HUES64 (cell line): ENCODE measurements at regions not wholly inside any gene's neighbourhood (a gene's known extent, or its start where the extent isn't known, plus 50 kb on each side); places are given as distances from the start of the nearest gene placed in this dataset.
A peak's percentile ranks its signal among the peaks of the same experiment; 100 is the strongest.

Experiments
- H3K27ac ChIP-seq: 2 replicates; pipeline ENCODE4 v1.7.0; 2013; ENCODE audit warnings: low read depth, low read length, inconsistent platforms
- H3K27me3 ChIP-seq: 2 replicates; pipeline ENCODE4 v1.6.1; 2013; ENCODE audit warnings: mild to moderate bottlenecking, low read length; ENCODE audit not compliant: insufficient read depth
- H3K36me3 ChIP-seq: 2 replicates; pipeline ENCODE4 v1.6.1; 2013; ENCODE audit warnings: mild to moderate bottlenecking, low read length; ENCODE audit not compliant: insufficient read depth
- H3K4me1 ChIP-seq: 2 replicates; pipeline ENCODE4 v1.6.1; 2013; ENCODE audit warnings: mild to moderate bottlenecking, low read length, moderate library complexity; ENCODE audit not compliant: insufficient read depth
- H3K4me3 ChIP-seq: 2 replicates; pipeline ENCODE4 v1.5.1; 2013; ENCODE audit warnings: mild to moderate bottlenecking, low read length, moderate library complexity
- H3K9ac ChIP-seq: 2 replicates; pipeline ENCODE4 v1.6.1; 2013; ENCODE audit warnings: mild to moderate bottlenecking, low read depth, low read length
- H3K9me3 ChIP-seq: 2 replicates; pipeline ENCODE4 v1.6.1; 2013; ENCODE audit warnings: low read depth, low read length; ENCODE audit not compliant: insufficient read depth
- WGBS: fragments of 150-250, 120-280 bp; methylation state at CpG from one replicate; pipeline ENCODE4 v1.1.7; 2013; ENCODE audit warnings: missing lambda C conversion rate; 5-methylcytosine and 5-hydroxymethylcytosine counted together

- peaks cover 4% of the 10 kb centered on the region; the same call in 1 of the 2 replicates for H3K4me1 ChIP-seq
- 93% methylated on average over 2 of the region's 2 CpGs for WGBS
- no peak overlapping the region for H3K27ac ChIP-seq
- no peaks in the 10 kb centered on the region for H3K27me3 ChIP-seq
- H3K4me3 ChIP-seq, result no peak overlapping the region
- H3K9ac ChIP-seq, result no peak overlapping the region
- no peaks in the 10 kb centered on the region; the same call in 1 of the 2 replicates for H3K36me3 ChIP-seq
- H3K9me3 ChIP-seq, result no peaks in the 10 kb centered on the region
Measured at GRCh38 chr6:138685257-138685656, 88.3 kb upstream of the CCDC28A start.

GRCh38 chr6:138685781-138686180 lies 87.8 kb upstream of the CCDC28A start:
- no peaks in the 10 kb centered on the region for H3K9me3 ChIP-seq
- no peak overlapping the region for H3K4me3 ChIP-seq
- no peak overlapping the region for H3K9ac ChIP-seq
- no peaks in the 10 kb centered on the region; the same call in 1 of the 2 replicates for H3K36me3 ChIP-seq
- H3K4me1 ChIP-seq, result peaks cover 4% of the 10 kb centered on the region; the same call in 1 of the 2 replicates
- no peaks in the 10 kb centered on the region for H3K27me3 ChIP-seq
- no peak overlapping the region for H3K27ac ChIP-seq

DNA sequence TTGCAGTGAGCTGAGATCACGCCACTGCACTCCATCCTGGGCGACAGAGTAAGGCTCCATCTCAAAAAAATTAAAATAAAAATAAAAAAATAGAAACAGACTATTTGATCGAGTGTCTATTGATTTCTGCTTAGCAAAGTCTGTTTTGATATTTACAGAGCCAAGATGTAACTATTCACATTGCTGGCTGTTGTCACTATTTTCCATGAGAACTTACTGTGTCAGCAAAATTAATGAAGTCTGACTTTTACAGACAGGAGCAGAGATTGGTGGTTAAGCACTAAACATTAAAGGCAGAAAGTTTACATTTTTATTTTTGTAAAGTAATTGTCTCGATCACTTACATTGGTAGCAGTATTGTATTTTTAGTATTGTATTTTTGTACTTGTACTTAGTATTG lies 85.0 kb upstream of the CCDC28A start:
- no peak overlapping the region for H3K9ac ChIP-seq
- no peaks in the 10 kb centered on the region for H3K9me3 ChIP-seq
- no peaks in the 10 kb centered on the region; the same call in 1 of the 2 replicates for H3K36me3 ChIP-seq
- H3K27me3 ChIP-seq, result peaks cover under 1% of the 10 kb centered on the region; the same call in 1 of the 2 replicates
- no peak overlapping the region for H3K4me3 ChIP-seq
- WGBS, result 94% methylated on average over 4 of the region's 4 CpGs
- H3K4me1 ChIP-seq, result peaks cover 9% of the 10 kb centered on the region; the same call in 1 of the 2 replicates
- H3K27ac ChIP-seq, result no peak overlapping the region

- H3K4me3 ChIP-seq, result no peak overlapping the region
- H3K27ac ChIP-seq, result no peak overlapping the region
- no peak overlapping the region for H3K9ac ChIP-seq
- peaks cover 9% of the 10 kb centered on the region for H3K27me3 ChIP-seq
- H3K36me3 ChIP-seq, result no peaks in the 10 kb centered on the region; the same call in 1 of the 2 replicates
- 0 out of 2 replicates have a peak, but pooled peaks cover 8% of the 10 kb centered on the region for H3K4me1 ChIP-seq
- H3K9me3 ChIP-seq, result no peaks in the 10 kb centered on the region
- WGBS, result 93% methylated on average over 6 of the region's 6 CpGs
Measured at GRCh38 chr6:138689849-138690248, 83.7 kb upstream of the CCDC28A start.

GRCh38 chr6:138690975-138691594 lies 82.5 kb upstream of the CCDC28A start:
- Histone ChIP-seq H3K9me3 (no peaks in the 10 kb centered on the region), H3K4me3 (peak overlapping the region; percentile 98), H3K4me1 (0 out of 2 replicates have a peak, but pooled peaks cover 8% of the 10 kb centered on the region), H3K27me3 (peaks cover 9% of the 10 kb centered on the region), H3K27ac (no peak overlapping the region), H3K9ac (no peak overlapping the region), H3K36me3 (no peaks in the 10 kb centered on the region)
- 84% methylated on average over 9 of the region's 11 CpGs for WGBS

GRCh38 chr6:138691595-138692057 lies 81.9 kb upstream of the CCDC28A start:
- peaks cover 9% of the 10 kb centered on the region for H3K27me3 ChIP-seq
- no peaks in the 10 kb centered on the region for H3K9me3 ChIP-seq
- no peaks in the 10 kb centered on the region for H3K36me3 ChIP-seq
- H3K9ac ChIP-seq, result peak overlapping the region; percentile 92
- H3K27ac ChIP-seq, result no peak overlapping the region
- WGBS, result 4% methylated on average over 14 of the region's 14 CpGs
- H3K4me3 ChIP-seq, result peak overlapping the region; percentile 98
- H3K4me1 ChIP-seq, result 0 out of 2 replicates have a peak, but pooled peaks cover 8% of the 10 kb centered on the region

- Histone ChIP-seq H3K4me1 (0 out of 2 replicates have a peak, but pooled peaks cover 8% of the 10 kb centered on the region), H3K27ac (peak overlapping the region; percentile 86; the same call in 1 of the 2 replicates), H3K27me3 (peaks cover 9% of the 10 kb centered on the region), H3K9ac (peak overlapping the region; percentile 92), H3K9me3 (no peaks in the 10 kb centered on the region), H3K4me3 (peak overlapping the region; percentile 98), H3K36me3 (no peaks in the 10 kb centered on the region)
- under 1% methylated on average over 103 of the region's 103 CpGs for WGBS
Measured at GRCh38 chr6:138692058-138692977, 81.3 kb upstream of the CCDC28A start.

DNA sequence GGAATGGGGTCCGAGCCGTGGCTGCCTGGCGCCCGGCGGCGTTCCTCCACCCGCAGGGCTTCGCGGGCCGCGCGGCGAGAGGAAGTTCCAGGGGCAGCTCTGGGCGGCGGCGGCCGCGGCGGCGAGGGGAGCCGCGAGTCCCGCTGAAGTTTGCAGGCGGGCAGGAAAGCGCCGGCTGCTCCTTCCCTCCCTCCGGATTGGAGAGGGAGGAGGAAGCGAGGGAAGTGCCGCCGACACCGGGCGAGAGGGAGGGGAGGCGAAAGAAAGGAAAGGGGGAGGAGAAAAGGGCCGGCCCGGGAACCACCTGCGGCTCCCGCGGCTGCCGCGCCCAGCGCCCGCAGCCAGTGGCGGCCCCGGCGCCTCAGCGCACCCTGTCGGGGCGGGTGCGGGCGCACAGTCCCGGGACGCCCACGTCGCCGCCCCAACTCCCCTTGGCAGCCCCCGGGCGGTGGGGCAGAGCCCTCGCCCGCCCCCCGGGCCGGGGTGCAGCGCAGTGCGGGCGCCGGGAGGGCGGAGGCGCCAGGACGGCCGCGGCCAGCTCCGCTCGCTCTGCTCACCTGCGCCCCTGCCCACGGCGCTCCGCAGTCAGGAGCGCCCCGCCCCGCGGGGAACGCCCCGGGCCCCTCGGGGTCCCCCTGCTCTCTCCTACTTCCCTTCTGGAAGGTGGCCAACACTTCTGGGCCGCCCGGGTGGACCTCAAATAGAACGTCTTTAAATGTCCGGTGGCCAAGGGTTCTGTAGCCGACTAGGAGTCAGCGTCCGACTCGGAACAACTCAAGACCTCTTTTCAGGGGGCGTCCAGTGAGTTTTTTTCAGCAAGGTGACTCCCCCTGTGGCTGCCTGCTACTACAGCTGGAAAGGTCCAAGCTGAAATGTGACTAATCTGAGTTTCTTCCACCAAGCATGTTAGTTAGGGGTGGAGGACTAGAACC lies 80.3 kb upstream of the CCDC28A start:
- no peaks in the 10 kb centered on the region for H3K9me3 ChIP-seq
- H3K27me3 ChIP-seq, result peaks cover 9% of the 10 kb centered on the region
- H3K4me3 ChIP-seq, result peak overlapping the region; percentile 98
- H3K36me3 ChIP-seq, result no peaks in the 10 kb centered on the region
- H3K9ac ChIP-seq, result peak overlapping the region; percentile 92
- H3K27ac ChIP-seq, result peak overlapping the region; percentile 86; the same call in 1 of the 2 replicates
- H3K4me1 ChIP-seq, result 0 out of 2 replicates have a peak, but pooled peaks cover 8% of the 10 kb centered on the region
- WGBS, result 1% methylated on average over 92 of the region's 92 CpGs

GRCh38 chr6:138695193-138695592 lies 78.4 kb upstream of the CCDC28A start:
- WGBS, result 95% methylated on average over 4 of the region's 4 CpGs
- H3K4me3 ChIP-seq, result no peak overlapping the region
- H3K27ac ChIP-seq, result no peak overlapping the region
- 0 out of 2 replicates have a peak, but pooled peaks cover 8% of the 10 kb centered on the region for H3K4me1 ChIP-seq
- H3K36me3 ChIP-seq, result no peaks in the 10 kb centered on the region
- no peaks in the 10 kb centered on the region for H3K9me3 ChIP-seq
- H3K27me3 ChIP-seq, result peaks cover 9% of the 10 kb centered on the region
- H3K9ac ChIP-seq, result no peak overlapping the region

DNA sequence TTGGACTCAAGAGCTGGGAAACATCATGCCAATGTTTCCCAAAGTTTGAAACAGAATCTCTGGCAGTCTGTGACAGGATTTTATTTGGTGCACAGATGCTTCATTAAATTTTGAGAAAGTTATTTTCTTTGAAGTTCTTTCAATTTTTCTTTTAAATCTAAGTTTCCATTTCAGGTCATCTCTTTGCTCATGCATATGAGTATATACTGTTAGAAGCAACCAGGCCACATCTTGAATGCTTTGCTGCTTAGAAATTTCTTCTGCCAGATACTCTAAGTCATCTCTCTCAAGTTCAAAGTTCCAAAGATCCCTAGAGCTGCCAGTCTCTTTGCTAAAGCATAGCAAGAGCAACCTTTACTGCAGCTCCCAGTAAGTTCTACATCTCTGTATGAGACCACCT lies 59.1 kb upstream of the CCDC28A start:
- Histone ChIP-seq H3K27me3 (no peaks in the 10 kb centered on the region), H3K4me1 (no peaks in the 10 kb centered on the region), H3K9ac (no peak overlapping the region), H3K9me3 (peaks cover 9% of the 10 kb centered on the region; the same call in 1 of the 2 replicates), H3K4me3 (no peak overlapping the region), H3K27ac (no peak overlapping the region), H3K36me3 (no peaks in the 10 kb centered on the region)
